ENCODE measurements at regions not wholly inside any gene's neighbourhood (a gene's known extent, or its start where the extent isn't known, plus 50 kb on each side); places are given as distances from the start of the nearest gene placed in this dataset.

DNA sequence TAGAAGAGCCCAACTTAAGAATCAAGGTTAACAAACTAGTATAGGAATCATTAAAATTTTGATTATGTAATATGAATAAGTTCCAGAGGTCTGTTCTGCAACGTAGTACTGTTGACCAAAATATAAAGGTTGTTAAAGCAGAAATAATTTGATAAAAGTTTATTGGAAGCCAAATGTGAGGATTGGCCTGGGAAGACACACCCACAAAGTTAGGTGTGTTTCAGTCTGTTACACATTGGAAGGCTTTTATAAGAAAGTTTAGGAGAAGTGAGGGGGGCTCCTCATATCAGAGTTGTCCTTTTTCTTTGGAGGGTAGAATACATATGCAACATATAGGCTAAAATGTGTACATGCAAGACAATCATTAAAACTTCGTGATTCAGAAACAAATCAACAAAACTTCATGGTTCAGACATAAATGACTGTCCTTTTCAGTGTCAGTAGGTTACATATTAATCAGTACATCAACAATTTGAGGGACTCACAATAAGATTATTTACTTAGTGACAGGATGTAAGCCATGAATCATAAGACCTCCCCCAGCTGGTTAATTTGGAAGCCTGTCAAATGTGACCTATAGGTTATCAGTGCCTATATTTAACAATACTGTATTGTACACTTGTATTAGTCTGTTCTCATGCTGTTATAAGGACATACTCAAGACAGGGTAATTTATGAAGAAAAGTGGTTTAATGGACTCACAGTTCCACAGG lies 245.0 kb upstream of the B3GALT2 start:
- no peak overlapping the region for H3K4me3 ChIP-seq (ENCODE audit: low read length, poor library complexity, severe bottlenecking)
- H3F3A ChIP-seq (ENCODE audit: low read depth): no peaks in the 10 kb centered on the region

DNA sequence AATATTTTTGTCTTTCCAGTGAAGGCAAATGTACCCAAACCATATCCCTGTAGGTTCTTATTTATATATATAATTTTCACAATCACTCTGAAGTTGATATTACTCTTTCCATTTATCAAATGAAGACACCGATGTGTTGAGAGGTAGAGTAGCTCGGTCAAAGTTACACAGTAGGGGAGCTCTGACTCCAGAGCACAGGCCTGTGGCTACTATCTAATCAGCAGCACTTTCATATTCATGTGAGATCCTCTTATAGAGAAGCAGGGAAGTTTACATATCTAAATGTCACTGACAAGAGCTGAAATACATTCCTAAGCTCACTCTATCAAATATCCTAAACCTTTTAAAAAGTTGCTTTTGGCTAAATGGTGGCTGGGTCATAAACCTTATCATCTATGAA lies 241.1 kb upstream of the B3GALT2 start:
- no peak overlapping the region for H3K4me3 ChIP-seq (ENCODE audit: low read length, poor library complexity, severe bottlenecking)
- no peak for TF ChIP-seq EZH2phosphoT487 (IDR thresholded peaks at IDR 0.05; ENCODE audit: borderline replicate concordance)
- TF ChIP-seq, protein P1, sequence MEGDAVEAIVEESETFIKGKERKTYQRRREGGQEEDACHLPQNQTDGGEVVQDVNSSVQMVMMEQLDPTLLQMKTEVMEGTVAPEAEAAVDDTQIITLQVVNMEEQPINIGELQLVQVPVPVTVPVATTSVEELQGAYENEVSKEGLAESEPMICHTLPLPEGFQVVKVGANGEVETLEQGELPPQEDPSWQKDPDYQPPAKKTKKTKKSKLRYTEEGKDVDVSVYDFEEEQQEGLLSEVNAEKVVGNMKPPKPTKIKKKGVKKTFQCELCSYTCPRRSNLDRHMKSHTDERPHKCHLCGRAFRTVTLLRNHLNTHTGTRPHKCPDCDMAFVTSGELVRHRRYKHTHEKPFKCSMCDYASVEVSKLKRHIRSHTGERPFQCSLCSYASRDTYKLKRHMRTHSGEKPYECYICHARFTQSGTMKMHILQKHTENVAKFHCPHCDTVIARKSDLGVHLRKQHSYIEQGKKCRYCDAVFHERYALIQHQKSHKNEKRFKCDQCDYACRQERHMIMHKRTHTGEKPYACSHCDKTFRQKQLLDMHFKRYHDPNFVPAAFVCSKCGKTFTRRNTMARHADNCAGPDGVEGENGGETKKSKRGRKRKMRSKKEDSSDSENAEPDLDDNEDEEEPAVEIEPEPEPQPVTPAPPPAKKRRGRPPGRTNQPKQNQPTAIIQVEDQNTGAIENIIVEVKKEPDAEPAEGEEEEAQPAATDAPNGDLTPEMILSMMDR (conservative IDR thresholded peaks at IDR 0.05; ENCODE audit: low read length): no peak
- no peak overlapping the region for H2AFZ ChIP-seq (ENCODE audit: low read length)
- no peaks in the 10 kb centered on the region for H3F3A ChIP-seq (ENCODE audit: low read depth)
- H3K27me3 ChIP-seq (ENCODE audit: insufficient read depth, low read length, poor library complexity, severe bottlenecking): no peaks in the 10 kb centered on the region
- no peaks in the 10 kb centered on the region for H3K9me2 ChIP-seq (replicated peaks; ENCODE audit: low read depth, low read length)
- H3K4me2 ChIP-seq (ENCODE audit: low read depth, low read length, poor library complexity, severe bottlenecking): no peak overlapping the region
- H3K9me3 ChIP-seq (ENCODE audit: insufficient read depth, low read depth, low read length): peaks cover 4% of the 10 kb centered on the region; the same call in 1 of the 2 replicates
- H3K36me3 ChIP-seq (ENCODE audit: insufficient read depth, low read length): no peaks in the 10 kb centered on the region
- no peaks in the 10 kb centered on the region for H3K79me2 ChIP-seq (ENCODE audit: insufficient read depth, low read length)
- no peaks in the 10 kb centered on the region for H4K20me1 ChIP-seq (ENCODE audit: insufficient read depth, low read length, poor library complexity, severe bottlenecking)
- no peaks in the 10 kb centered on the region for H3K4me1 ChIP-seq (ENCODE audit: insufficient read depth, low read length, poor library complexity, severe bottlenecking)
- H3K9ac ChIP-seq (ENCODE audit: low read depth, low read length, poor library complexity, severe bottlenecking): no peak overlapping the region

More for the DNA sequence above, 245.0 kb upstream of the B3GALT2 start:
- Histone ChIP-seq H3K79me2 (ENCODE audit: insufficient read depth, low read length) (no peaks in the 10 kb centered on the region), H2AFZ (ENCODE audit: low read length) (no peak overlapping the region), H3K4me2 (ENCODE audit: low read depth, low read length, poor library complexity, severe bottlenecking) (no peak overlapping the region), H4K20me1 (ENCODE audit: insufficient read depth, low read length, poor library complexity, severe bottlenecking) (no peaks in the 10 kb centered on the region), H3K9me3 (ENCODE audit: insufficient read depth, low read depth, low read length) (peaks cover 15% of the 10 kb centered on the region; the same call in 1 of the 2 replicates), H3K4me1 (ENCODE audit: insufficient read depth, low read length, poor library complexity, severe bottlenecking) (no peaks in the 10 kb centered on the region), H3K36me3 (ENCODE audit: insufficient read depth, low read length) (no peaks in the 10 kb centered on the region), H3K9me2 (replicated peaks; ENCODE audit: low read depth, low read length) (no peaks in the 10 kb centered on the region), H3K27me3 (ENCODE audit: insufficient read depth, low read length, poor library complexity, severe bottlenecking) (no peaks in the 10 kb centered on the region), H3K9ac (ENCODE audit: low read depth, low read length, poor library complexity, severe bottlenecking) (no peak overlapping the region)
- TF ChIP-seq, protein P1 (conservative IDR thresholded peaks at IDR 0.05; ENCODE audit: low read length): no peak
- TF ChIP-seq EZH2phosphoT487 (IDR thresholded peaks at IDR 0.05; ENCODE audit: borderline replicate concordance): no peak

DNA sequence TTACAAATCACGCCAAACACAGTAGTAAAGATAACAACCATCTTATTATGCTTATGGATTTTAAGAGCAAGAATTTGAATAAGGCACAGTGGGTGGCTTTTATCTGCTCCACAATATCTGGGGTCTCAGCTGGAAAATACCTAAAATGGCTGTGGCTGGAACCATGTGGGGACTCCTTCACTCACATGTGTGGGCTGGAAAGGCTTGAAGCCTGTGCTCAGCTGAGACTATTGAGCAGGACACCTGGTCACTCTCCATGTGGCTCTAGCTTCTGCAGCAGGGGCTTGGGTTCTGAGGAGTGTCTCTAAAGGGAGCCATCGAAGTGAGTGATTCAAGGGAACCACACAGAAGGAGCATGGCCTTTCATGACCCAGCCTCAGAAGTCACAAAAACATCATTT lies 239.6 kb upstream of the B3GALT2 start:
- Histone ChIP-seq H4K20me1 (ENCODE audit: insufficient read depth, low read length, poor library complexity, severe bottlenecking) (no peaks in the 10 kb centered on the region), H3F3A (ENCODE audit: low read depth) (no peaks in the 10 kb centered on the region), H3K27me3 (ENCODE audit: insufficient read depth, low read length, poor library complexity, severe bottlenecking) (no peaks in the 10 kb centered on the region), H3K36me3 (ENCODE audit: insufficient read depth, low read length) (no peaks in the 10 kb centered on the region), H3K9ac (ENCODE audit: low read depth, low read length, poor library complexity, severe bottlenecking) (no peak overlapping the region), H3K9me3 (ENCODE audit: insufficient read depth, low read depth, low read length) (peaks cover 4% of the 10 kb centered on the region; the same call in 1 of the 2 replicates), H3K4me3 (ENCODE audit: low read length, poor library complexity, severe bottlenecking) (no peak overlapping the region), H3K4me2 (ENCODE audit: low read depth, low read length, poor library complexity, severe bottlenecking) (no peak overlapping the region), H3K79me2 (ENCODE audit: insufficient read depth, low read length) (no peaks in the 10 kb centered on the region), H3K4me1 (ENCODE audit: insufficient read depth, low read length, poor library complexity, severe bottlenecking) (no peaks in the 10 kb centered on the region), H3K9me2 (replicated peaks; ENCODE audit: low read depth, low read length) (no peaks in the 10 kb centered on the region), H2AFZ (ENCODE audit: low read length) (no peak overlapping the region)
- no peak for TF ChIP-seq EZH2phosphoT487 (IDR thresholded peaks at IDR 0.05; ENCODE audit: borderline replicate concordance)
- TF ChIP-seq, protein P1 (conservative IDR thresholded peaks at IDR 0.05; ENCODE audit: low read length): no peak

Data from Loucy (cell line).